HG03025 (cell line): ENCODE measurements at regions not wholly inside any gene's neighbourhood (a gene's known extent, or its start where the extent isn't known, plus 50 kb on each side); places are given as distances from the start of the nearest gene placed in this dataset.

Experiments
- ATAC-seq: cut with Tn5 transposase; IDR thresholded peaks from one replicate; pipeline ENCODE4 v1.9.1; 2021; ENCODE audit warnings: mild to moderate bottlenecking, moderate library complexity; ENCODE audit not compliant: unreplicated experiment, low FRiP score

GRCh38 chr16:86962913-86963312 lies 354.3 kb downstream of the C16orf95 start:
- no peak for ATAC-seq

GRCh38 chr16:86963600-86964575 lies 353.3 kb downstream of the C16orf95 start:
- ATAC-seq, result no peak

GRCh38 chr16:86964796-86965241 lies 352.4 kb downstream of the C16orf95 start:
- no peak for ATAC-seq

- no peak for ATAC-seq
Observed at GRCh38 chr16:86965331-86965730, 351.9 kb downstream of the C16orf95 start.

- no peak for ATAC-seq
Observed at GRCh38 chr16:86965840-86966550, 351.2 kb downstream of the C16orf95 start.

GRCh38 chr16:86966777-86967176 lies 350.4 kb downstream of the C16orf95 start:
- ATAC-seq, result no peak

- ATAC-seq, result no peak
Observed at GRCh38 chr16:86968866-86969265, 348.3 kb downstream of the C16orf95 start.

- ATAC-seq, result no peak
Observed at GRCh38 chr16:86969716-86970115, 347.5 kb downstream of the C16orf95 start.

GRCh38 chr16:86970279-86970678 lies 346.9 kb downstream of the C16orf95 start:
- no peak for ATAC-seq

GRCh38 chr16:86970726-86971125 lies 346.5 kb downstream of the C16orf95 start:
- no peak for ATAC-seq

- no peak for ATAC-seq
Observed at GRCh38 chr16:86971251-86971650, 345.9 kb downstream of the C16orf95 start.

GRCh38 chr16:86974120-86974519 lies 343.1 kb downstream of the C16orf95 start:
- no peak for ATAC-seq

- ATAC-seq, result no peak
Observed at GRCh38 chr16:86975445-86975844, 341.7 kb downstream of the C16orf95 start.

GRCh38 chr16:86977076-86977676 lies 340.0 kb downstream of the C16orf95 start:
- no peak for ATAC-seq

GRCh38 chr16:86978445-86979030 lies 338.7 kb downstream of the C16orf95 start:
- no peak for ATAC-seq

- no peak for ATAC-seq
Observed at GRCh38 chr16:86979061-86979460, 338.1 kb downstream of the C16orf95 start.

GRCh38 chr16:86979984-86980553 lies 337.1 kb downstream of the C16orf95 start:
- ATAC-seq, result no peak

- ATAC-seq, result no peak
Observed at GRCh38 chr16:86980644-86981043, 336.5 kb downstream of the C16orf95 start.

GRCh38 chr16:86982347-86982596 lies 334.9 kb downstream of the C16orf95 start:
- ATAC-seq, result no peak

GRCh38 chr16:86982912-86983311 lies 334.3 kb downstream of the C16orf95 start:
- no peak for ATAC-seq

- no peak for ATAC-seq
Observed at GRCh38 chr16:86983621-86984020, 333.6 kb downstream of the C16orf95 start.
